Loucy (cell line): ENCODE measurements at regions not wholly inside any gene's neighbourhood (a gene's known extent, or its start where the extent isn't known, plus 50 kb on each side); places are given as distances from the start of the nearest gene placed in this dataset.

Experiments used
- CTCF ChIP-seq: fragments of 200-600 bp; sonication (generic); conservative IDR thresholded peaks from 2 replicates; pipeline ENCODE4 v1.5.1; 2014; ENCODE audit warnings: mild to moderate bottlenecking, antibody characterized with exemption, low read length
- EZH2phosphoT487 ChIP-seq: fragments of 200-600 bp; IDR thresholded peaks from 2 replicates; pipeline ENCODE4 v1.6.1; 2018; ENCODE audit warnings: antibody characterized with exemption, mild to moderate bottlenecking, moderate library complexity, borderline replicate concordance

GRCh38 chr2:239577935-239578334 lies 177.1 kb upstream of the HDAC4 start:
- TF ChIP-seq CTCF (no peak), EZH2phosphoT487 (no peak)
